Endothelial cell (in vitro differentiated cells): ENCODE measurements at regions not wholly inside any gene's neighbourhood (a gene's known extent, or its start where the extent isn't known, plus 50 kb on each side); places are given as distances from the start of the nearest gene placed in this dataset.

Experiments used
- DNase-seq: peaks from one replicate; pipeline ENCODE4 v3.0.0; 2021; ENCODE audit warnings: low spot score
- H3K27ac Mint-ChIP-seq: one replicate; pipeline ENCODE4 v1.8.0; 2021; ENCODE audit warnings: mixed read lengths, inconsistent platforms; ENCODE audit not compliant: unreplicated experiment
- H3K27me3 Mint-ChIP-seq: one replicate; pipeline ENCODE4 v1.8.0; 2021; ENCODE audit warnings: mild to moderate bottlenecking, moderate library complexity, mixed read lengths, inconsistent platforms; ENCODE audit not compliant: unreplicated experiment
- H3K36me3 Mint-ChIP-seq: one replicate; pipeline ENCODE4 v1.8.0; 2021; ENCODE audit warnings: mild to moderate bottlenecking, low read depth, mixed read lengths, inconsistent platforms; ENCODE audit not compliant: unreplicated experiment
- H3K4me1 Mint-ChIP-seq: one replicate; pipeline ENCODE4 v1.8.0; 2021; ENCODE audit warnings: mild to moderate bottlenecking, mixed read lengths, inconsistent platforms; ENCODE audit not compliant: unreplicated experiment
- H3K4me3 Mint-ChIP-seq: one replicate; pipeline ENCODE4 v1.8.0; 2021; ENCODE audit warnings: mild to moderate bottlenecking, mixed read lengths, inconsistent platforms; ENCODE audit not compliant: unreplicated experiment
- H3K9me3 Mint-ChIP-seq: one replicate; pipeline ENCODE4 v1.8.0; 2021; ENCODE audit warnings: mixed read lengths, inconsistent platforms; ENCODE audit not compliant: unreplicated experiment
- TF ChIP-seq, protein P1 (sequence below): fragments of 200-600 bp; sonication (generic); IDR thresholded peaks from one replicate; pipeline ENCODE4 v1.5.0; 2021; ENCODE audit warnings: antibody characterized with exemption; ENCODE audit not compliant: unreplicated experiment

DNA sequence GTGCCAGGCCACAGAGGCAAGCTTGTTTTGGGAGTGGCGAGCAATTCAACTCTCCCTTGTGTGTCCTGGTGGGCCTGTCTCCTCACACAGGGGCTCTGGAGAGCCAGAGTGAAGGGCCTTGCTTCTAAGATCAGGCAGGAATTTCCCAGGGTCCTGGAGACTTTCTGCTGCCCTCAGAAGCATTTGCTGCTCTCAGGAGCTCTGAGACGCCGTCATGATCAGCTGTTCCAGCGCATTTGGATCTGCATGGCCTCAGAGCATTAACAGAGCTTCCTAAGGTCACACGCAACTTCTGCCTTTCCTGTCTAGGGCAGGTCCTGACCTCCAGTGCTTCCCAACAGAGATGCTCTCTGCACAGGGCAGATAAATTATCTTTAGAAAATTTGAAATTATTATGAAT, 52.2 kb upstream of the C10orf90 start:
- H3K36me3 Mint-ChIP-seq = no peaks in the 10 kb centered on the region
- peaks cover 2% of the 10 kb centered on the region for H3K27me3 Mint-ChIP-seq
- no peak overlapping the region for H3K27ac Mint-ChIP-seq
- no peak overlapping the region for H3K4me3 Mint-ChIP-seq
- no peaks in the 10 kb centered on the region for H3K4me1 Mint-ChIP-seq
- no peak for DNase-seq
- no peaks in the 10 kb centered on the region for H3K9me3 Mint-ChIP-seq
- TF ChIP-seq, protein P1, sequence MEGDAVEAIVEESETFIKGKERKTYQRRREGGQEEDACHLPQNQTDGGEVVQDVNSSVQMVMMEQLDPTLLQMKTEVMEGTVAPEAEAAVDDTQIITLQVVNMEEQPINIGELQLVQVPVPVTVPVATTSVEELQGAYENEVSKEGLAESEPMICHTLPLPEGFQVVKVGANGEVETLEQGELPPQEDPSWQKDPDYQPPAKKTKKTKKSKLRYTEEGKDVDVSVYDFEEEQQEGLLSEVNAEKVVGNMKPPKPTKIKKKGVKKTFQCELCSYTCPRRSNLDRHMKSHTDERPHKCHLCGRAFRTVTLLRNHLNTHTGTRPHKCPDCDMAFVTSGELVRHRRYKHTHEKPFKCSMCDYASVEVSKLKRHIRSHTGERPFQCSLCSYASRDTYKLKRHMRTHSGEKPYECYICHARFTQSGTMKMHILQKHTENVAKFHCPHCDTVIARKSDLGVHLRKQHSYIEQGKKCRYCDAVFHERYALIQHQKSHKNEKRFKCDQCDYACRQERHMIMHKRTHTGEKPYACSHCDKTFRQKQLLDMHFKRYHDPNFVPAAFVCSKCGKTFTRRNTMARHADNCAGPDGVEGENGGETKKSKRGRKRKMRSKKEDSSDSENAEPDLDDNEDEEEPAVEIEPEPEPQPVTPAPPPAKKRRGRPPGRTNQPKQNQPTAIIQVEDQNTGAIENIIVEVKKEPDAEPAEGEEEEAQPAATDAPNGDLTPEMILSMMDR = no peak

DNA sequence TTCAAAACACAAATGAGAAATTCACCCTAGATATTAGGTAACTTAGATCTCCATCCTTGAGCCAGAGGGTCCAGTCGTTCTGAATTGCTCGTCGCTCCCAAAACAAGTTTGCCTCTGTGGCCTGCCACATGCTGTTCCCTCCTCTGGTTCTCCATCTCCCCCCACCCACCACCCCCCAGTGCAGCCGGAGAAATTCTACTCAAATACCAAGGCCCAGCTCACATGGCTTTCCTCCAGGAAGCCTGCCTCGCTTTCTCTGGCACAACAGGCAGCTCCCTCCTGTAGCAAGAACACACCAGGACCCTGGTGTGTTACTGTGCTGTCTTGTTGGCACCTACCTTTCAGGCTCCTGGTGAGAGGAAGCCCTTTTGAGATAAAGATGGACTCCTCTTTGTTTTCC, 52.7 kb upstream of the C10orf90 start:
- Mint-ChIP-seq H3K36me3 (no peaks in the 10 kb centered on the region), H3K27me3 (peaks cover 2% of the 10 kb centered on the region), H3K9me3 (no peaks in the 10 kb centered on the region), H3K4me1 (no peaks in the 10 kb centered on the region), H3K4me3 (no peak overlapping the region), H3K27ac (no peak overlapping the region)
- TF ChIP-seq, protein P1 = no peak
- no peak for DNase-seq

DNA sequence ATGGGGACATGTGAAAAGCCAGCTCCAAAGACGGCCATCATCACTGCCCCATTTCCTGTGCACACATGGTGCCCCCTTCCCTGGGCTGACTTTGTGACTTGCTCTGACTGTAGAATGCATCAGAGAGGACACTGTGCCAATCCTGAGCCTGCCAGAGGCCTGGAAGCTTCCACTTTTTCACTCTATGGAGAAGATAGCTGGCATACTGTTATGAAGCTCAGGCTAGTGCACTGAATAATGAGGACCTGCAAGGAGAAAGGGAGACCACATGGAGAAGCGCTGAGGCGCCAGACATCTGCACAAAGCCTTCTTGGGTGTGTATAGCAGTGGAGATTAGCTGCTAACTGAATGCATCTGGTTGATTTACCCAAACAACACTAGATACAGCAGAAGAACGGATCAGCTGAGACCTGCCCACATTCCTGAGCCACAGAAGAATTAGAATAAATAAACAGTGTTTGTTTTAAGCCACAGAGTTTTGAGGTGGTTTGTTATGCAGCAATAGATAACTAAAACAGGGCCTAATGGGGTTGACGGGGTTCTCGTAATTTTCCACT, 58.9 kb upstream of the C10orf90 start:
- H3K9me3 Mint-ChIP-seq = no peaks in the 10 kb centered on the region
- no peak for DNase-seq
- peaks cover 1% of the 10 kb centered on the region for H3K27me3 Mint-ChIP-seq
- no peak overlapping the region for H3K4me3 Mint-ChIP-seq
- no peaks in the 10 kb centered on the region for H3K36me3 Mint-ChIP-seq
- no peaks in the 10 kb centered on the region for H3K4me1 Mint-ChIP-seq
- no peak overlapping the region for H3K27ac Mint-ChIP-seq
- TF ChIP-seq, protein P1 = no peak

DNA sequence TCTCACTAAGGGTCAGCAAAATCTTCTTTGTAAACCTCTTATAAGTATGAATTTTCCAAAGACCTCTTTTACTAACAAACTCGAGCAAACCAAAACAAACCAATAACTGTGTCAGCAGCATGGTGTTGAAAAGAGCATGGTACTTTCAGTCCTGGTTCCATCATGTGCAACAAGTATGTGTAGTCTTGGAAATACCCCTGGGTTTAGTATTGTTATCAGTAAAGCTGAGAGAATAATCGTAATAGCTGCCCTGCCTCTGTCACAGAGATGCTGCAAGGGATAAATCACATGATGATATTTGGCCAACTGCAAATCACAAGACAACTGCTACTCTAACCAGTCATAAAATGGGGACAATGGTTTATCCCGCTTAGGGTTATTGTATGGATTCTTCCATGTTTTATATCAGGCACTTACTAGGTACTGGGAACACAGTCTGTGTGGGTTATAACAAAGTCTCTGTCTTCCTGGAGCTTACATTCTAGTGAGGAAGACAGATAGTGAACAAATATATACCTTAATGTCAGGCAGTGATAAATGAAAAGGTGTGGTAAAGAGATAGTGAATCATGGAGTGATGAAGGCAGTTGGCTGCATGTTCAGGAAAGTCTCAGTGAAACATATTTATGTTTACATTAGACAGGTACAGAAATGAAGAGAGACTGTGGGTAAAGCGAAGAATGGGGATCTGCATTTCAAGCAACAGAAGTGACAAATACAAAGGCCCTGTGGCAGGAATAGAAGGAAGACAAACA, 60.5 kb upstream of the C10orf90 start:
- Mint-ChIP-seq H3K27me3 (peaks cover 1% of the 10 kb centered on the region), H3K9me3 (no peaks in the 10 kb centered on the region), H3K27ac (no peak overlapping the region)

DNA sequence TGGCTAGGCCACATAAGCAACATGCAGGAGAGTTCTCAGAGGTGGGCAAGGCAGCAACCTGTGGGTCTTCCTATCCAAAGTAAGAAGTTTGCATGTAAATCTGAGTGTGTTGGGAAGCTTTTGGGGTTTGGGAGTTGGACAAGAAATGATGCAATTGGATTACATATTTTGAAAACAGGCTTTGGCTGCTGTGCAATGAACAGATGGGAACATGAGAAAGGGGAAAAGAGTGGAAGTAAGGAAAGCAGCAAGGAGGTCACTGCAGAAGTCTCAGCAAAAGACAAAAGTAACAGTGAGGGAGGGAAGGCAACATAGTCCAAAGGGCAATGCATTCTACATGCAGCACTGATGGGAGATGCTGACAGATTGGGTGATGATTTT, 61.1 kb upstream of the C10orf90 start:
- Mint-ChIP-seq H3K27ac (no peak overlapping the region), H3K4me1 (no peaks in the 10 kb centered on the region), H3K4me3 (no peak overlapping the region), H3K36me3 (no peaks in the 10 kb centered on the region), H3K9me3 (no peaks in the 10 kb centered on the region), H3K27me3 (peaks cover 1% of the 10 kb centered on the region)
- no peak for DNase-seq
- TF ChIP-seq, protein P1 = no peak

More for the DNA sequence above, 60.5 kb upstream of the C10orf90 start:
- H3K36me3 Mint-ChIP-seq = no peaks in the 10 kb centered on the region
- DNase-seq = no peak
- no peak overlapping the region for H3K4me3 Mint-ChIP-seq
- TF ChIP-seq, protein P1 = no peak
- no peaks in the 10 kb centered on the region for H3K4me1 Mint-ChIP-seq
